ENCODE measurements at regions not wholly inside any gene's neighbourhood (a gene's known extent, or its start where the extent isn't known, plus 50 kb on each side); places are given as distances from the start of the nearest gene placed in this dataset.

GRCh38 chr14:26395726-26396125 is 202.1 kb downstream of the NOVA1 start:
- DNase-seq (ENCODE audit: low spot score), result no peak

- DNase-seq (ENCODE audit: low spot score), result no peak
Observed at GRCh38 chr14:26394150-26394810, 203.6 kb downstream of the NOVA1 start.

GRCh38 chr14:26392498-26392897 is 205.3 kb downstream of the NOVA1 start:
- DNase-seq (ENCODE audit: low spot score), result no peak

GRCh38 chr14:26389646-26390508 is 208.0 kb downstream of the NOVA1 start:
- DNase-seq (ENCODE audit: low spot score), result no peak

GRCh38 chr14:26385310-26385709 is 212.5 kb downstream of the NOVA1 start:
- DNase-seq (ENCODE audit: low spot score), result no peak

GRCh38 chr14:26382901-26383685 is 214.7 kb downstream of the NOVA1 start:
- DNase-seq (ENCODE audit: low spot score), result no peak

- DNase-seq (ENCODE audit: low spot score), result no peak
Observed at GRCh38 chr14:26381405-26381804, 216.4 kb downstream of the NOVA1 start.

GRCh38 chr14:26380637-26381036 is 217.2 kb downstream of the NOVA1 start:
- no peak for DNase-seq (ENCODE audit: low spot score)

GRCh38 chr14:26379951-26380350 is 217.9 kb downstream of the NOVA1 start:
- DNase-seq (ENCODE audit: low spot score), result no peak

- DNase-seq (ENCODE audit: low spot score), result no peak
Observed at GRCh38 chr14:26377150-26377549, 220.7 kb downstream of the NOVA1 start.

- no peak for DNase-seq (ENCODE audit: low spot score)
Observed at GRCh38 chr14:26370115-26370514, 227.7 kb downstream of the NOVA1 start.

- no peak for DNase-seq (ENCODE audit: low spot score)
Observed at GRCh38 chr14:26363689-26364088, 234.1 kb downstream of the NOVA1 start.

GRCh38 chr14:26344596-26344995 is 253.2 kb downstream of the NOVA1 start:
- DNase-seq (ENCODE audit: low spot score), result no peak

- no peak for DNase-seq (ENCODE audit: low spot score)
Observed at GRCh38 chr14:26339381-26339780, 258.5 kb downstream of the NOVA1 start.

- no peak for DNase-seq (ENCODE audit: low spot score)
Observed at GRCh38 chr14:26338231-26338630, 259.6 kb downstream of the NOVA1 start.

- no peak for DNase-seq (ENCODE audit: low spot score)
Observed at GRCh38 chr14:26334288-26334687, 263.5 kb downstream of the NOVA1 start.

GRCh38 chr14:26332966-26333365 is 264.9 kb downstream of the NOVA1 start:
- no peak for DNase-seq (ENCODE audit: low spot score)

GRCh38 chr14:26330982-26331381 is 266.9 kb downstream of the NOVA1 start:
- no peak for DNase-seq (ENCODE audit: low spot score)

GRCh38 chr14:26328791-26329190 is 269.0 kb downstream of the NOVA1 start:
- DNase-seq (ENCODE audit: low spot score), result no peak

- no peak for DNase-seq (ENCODE audit: low spot score)
Observed at GRCh38 chr14:26323869-26324268, 274.0 kb downstream of the NOVA1 start.

- no peak for DNase-seq (ENCODE audit: low spot score)
Observed at GRCh38 chr14:26320886-26321285, 276.9 kb downstream of the NOVA1 start.

- no peak for DNase-seq (ENCODE audit: low spot score)
Observed at GRCh38 chr14:26319139-26319864, 278.5 kb downstream of the NOVA1 start.
